Ishikawa (cell line): ENCODE measurements at regions not wholly inside any gene's neighbourhood (a gene's known extent, or its start where the extent isn't known, plus 50 kb on each side); places are given as distances from the start of the nearest gene placed in this dataset.

Experiments used
- CREB1 ChIP-seq: IDR thresholded peaks from 2 replicates; pipeline ENCODE4 v1.6.1; 2012; ENCODE audit warnings: low read depth
- TF ChIP-seq, protein P1 (sequence below): IDR thresholded peaks from 2 replicates; pipeline ENCODE4 v1.6.1; 2012; ENCODE audit warnings: low read depth, mild to moderate bottlenecking

- TF ChIP-seq, protein P1, sequence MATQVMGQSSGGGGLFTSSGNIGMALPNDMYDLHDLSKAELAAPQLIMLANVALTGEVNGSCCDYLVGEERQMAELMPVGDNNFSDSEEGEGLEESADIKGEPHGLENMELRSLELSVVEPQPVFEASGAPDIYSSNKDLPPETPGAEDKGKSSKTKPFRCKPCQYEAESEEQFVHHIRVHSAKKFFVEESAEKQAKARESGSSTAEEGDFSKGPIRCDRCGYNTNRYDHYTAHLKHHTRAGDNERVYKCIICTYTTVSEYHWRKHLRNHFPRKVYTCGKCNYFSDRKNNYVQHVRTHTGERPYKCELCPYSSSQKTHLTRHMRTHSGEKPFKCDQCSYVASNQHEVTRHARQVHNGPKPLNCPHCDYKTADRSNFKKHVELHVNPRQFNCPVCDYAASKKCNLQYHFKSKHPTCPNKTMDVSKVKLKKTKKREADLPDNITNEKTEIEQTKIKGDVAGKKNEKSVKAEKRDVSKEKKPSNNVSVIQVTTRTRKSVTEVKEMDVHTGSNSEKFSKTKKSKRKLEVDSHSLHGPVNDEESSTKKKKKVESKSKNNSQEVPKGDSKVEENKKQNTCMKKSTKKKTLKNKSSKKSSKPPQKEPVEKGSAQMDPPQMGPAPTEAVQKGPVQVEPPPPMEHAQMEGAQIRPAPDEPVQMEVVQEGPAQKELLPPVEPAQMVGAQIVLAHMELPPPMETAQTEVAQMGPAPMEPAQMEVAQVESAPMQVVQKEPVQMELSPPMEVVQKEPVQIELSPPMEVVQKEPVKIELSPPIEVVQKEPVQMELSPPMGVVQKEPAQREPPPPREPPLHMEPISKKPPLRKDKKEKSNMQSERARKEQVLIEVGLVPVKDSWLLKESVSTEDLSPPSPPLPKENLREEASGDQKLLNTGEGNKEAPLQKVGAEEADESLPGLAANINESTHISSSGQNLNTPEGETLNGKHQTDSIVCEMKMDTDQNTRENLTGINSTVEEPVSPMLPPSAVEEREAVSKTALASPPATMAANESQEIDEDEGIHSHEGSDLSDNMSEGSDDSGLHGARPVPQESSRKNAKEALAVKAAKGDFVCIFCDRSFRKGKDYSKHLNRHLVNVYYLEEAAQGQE, result no peak
- TF ChIP-seq CREB1, result no peak
These were observed 269.7 kb upstream of the VRK2 start for GRCh38 chr2:57776916-57777315.
